DOHH2 (cell line): ENCODE measurements at regions not wholly inside any gene's neighbourhood (a gene's known extent, or its start where the extent isn't known, plus 50 kb on each side); places are given as distances from the start of the nearest gene placed in this dataset.

Source experiments
- CTCF ChIP-seq: fragments of 200-600 bp; sonication (generic); IDR thresholded peaks from one replicate; pipeline ENCODE4 v1.5.1; 2014; ENCODE audit warnings: antibody characterized with exemption, mild to moderate bottlenecking, low read depth, low read length; ENCODE audit not compliant: poor library complexity, severe bottlenecking
- EZH2phosphoT487 ChIP-seq: fragments of 200-600 bp; sonication (generic); IDR thresholded peaks from 2 replicates; pipeline ENCODE4 v1.6.1; 2017; ENCODE audit warnings: borderline replicate concordance, mild to moderate bottlenecking, antibody characterized with exemption, low read length, moderate library complexity, mixed read lengths

DNA sequence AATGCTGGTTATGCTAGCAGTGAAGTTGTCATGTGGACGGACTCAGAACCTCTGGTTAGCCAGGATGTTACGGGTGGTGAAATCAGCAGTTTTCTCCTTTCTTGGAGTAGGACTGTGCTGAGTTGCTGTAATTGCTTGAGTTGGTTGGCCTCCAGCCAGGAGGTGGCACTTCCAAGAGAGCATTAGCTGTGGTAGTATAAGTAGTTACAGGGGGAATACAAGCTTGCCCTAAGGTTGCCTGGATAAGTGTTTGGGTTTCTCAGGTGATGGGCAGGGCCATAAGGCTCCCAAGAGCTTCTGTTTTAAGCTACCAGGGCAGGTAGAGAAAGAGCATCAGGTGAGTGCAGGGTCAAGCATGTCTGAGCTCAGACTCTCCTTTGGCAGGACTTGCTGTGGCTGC, 103.0 kb downstream of the ZNF518B start:
- TF ChIP-seq EZH2phosphoT487 = no peak
- TF ChIP-seq CTCF = no peak
